ENCODE measurements at regions not wholly inside any gene's neighbourhood (a gene's known extent, or its start where the extent isn't known, plus 50 kb on each side); places are given as distances from the start of the nearest gene placed in this dataset.

- TF ChIP-seq, protein P1, sequence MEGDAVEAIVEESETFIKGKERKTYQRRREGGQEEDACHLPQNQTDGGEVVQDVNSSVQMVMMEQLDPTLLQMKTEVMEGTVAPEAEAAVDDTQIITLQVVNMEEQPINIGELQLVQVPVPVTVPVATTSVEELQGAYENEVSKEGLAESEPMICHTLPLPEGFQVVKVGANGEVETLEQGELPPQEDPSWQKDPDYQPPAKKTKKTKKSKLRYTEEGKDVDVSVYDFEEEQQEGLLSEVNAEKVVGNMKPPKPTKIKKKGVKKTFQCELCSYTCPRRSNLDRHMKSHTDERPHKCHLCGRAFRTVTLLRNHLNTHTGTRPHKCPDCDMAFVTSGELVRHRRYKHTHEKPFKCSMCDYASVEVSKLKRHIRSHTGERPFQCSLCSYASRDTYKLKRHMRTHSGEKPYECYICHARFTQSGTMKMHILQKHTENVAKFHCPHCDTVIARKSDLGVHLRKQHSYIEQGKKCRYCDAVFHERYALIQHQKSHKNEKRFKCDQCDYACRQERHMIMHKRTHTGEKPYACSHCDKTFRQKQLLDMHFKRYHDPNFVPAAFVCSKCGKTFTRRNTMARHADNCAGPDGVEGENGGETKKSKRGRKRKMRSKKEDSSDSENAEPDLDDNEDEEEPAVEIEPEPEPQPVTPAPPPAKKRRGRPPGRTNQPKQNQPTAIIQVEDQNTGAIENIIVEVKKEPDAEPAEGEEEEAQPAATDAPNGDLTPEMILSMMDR (IDR thresholded peaks at IDR 0.05): no peak
- no peak for TF ChIP-seq POLR2A (IDR thresholded peaks at IDR 0.05)
- TF ChIP-seq POLR2AphosphoS5 (IDR thresholded peaks at IDR 0.05): no peak
- no peak overlapping the region for H3K27ac ChIP-seq
- no peaks in the 10 kb centered on the region for H3K9me3 ChIP-seq
- H3K27me3 ChIP-seq: no peaks in the 10 kb centered on the region
- no peak for DNase-seq (ENCODE audit: low spot score in 2 of 2)
- H3K4me3 ChIP-seq: no peak overlapping the region
- H3K36me3 ChIP-seq: no peaks in the 10 kb centered on the region
- no peaks in the 10 kb centered on the region for H3K4me1 ChIP-seq
- intact Hi-C loops (cut with DNase I; ENCODE audit: low total_unique reads): no loop called here
Observed at GRCh38 chr9:79409182-79409823, 162.5 kb upstream of the TLE4 start.

GRCh38 chr9:79425840-79426239 lies 145.9 kb upstream of the TLE4 start:
- H3K27ac ChIP-seq: no peak overlapping the region
- no peaks in the 10 kb centered on the region for H3K36me3 ChIP-seq
- H3K27me3 ChIP-seq: no peaks in the 10 kb centered on the region
- peaks cover 0 to 17% of the 10 kb centered on the region in 2 donors for H3K9me3 ChIP-seq
- H3K4me3 ChIP-seq: no peak overlapping the region
- intact Hi-C loops (cut with DNase I; ENCODE audit: low total_unique reads): no loop called here
- no peaks in the 10 kb centered on the region for H3K4me1 ChIP-seq
- DNase-seq (ENCODE audit: low spot score in 2 of 2): no peak
- TF ChIP-seq POLR2AphosphoS5 (IDR thresholded peaks at IDR 0.05) (no peak), POLR2A (IDR thresholded peaks at IDR 0.05) (no peak)

- H3K36me3 ChIP-seq: no peaks in the 10 kb centered on the region
- H3K4me1 ChIP-seq: no peaks in the 10 kb centered on the region
- intact Hi-C loops (cut with DNase I; ENCODE audit: low total_unique reads): no loop called here
- peaks cover 0 to 17% of the 10 kb centered on the region in 2 donors for H3K9me3 ChIP-seq
- TF ChIP-seq, protein P1 (IDR thresholded peaks at IDR 0.05): no peak
- TF ChIP-seq POLR2A (IDR thresholded peaks at IDR 0.05) (no peak), POLR2AphosphoS5 (IDR thresholded peaks at IDR 0.05) (no peak)
- H3K27me3 ChIP-seq: no peaks in the 10 kb centered on the region
- H3K27ac ChIP-seq: no peak overlapping the region
- no peak for DNase-seq (ENCODE audit: low spot score in 2 of 2)
- H3K4me3 ChIP-seq: no peak overlapping the region
Observed at GRCh38 chr9:79428422-79428821, 143.3 kb upstream of the TLE4 start.

GRCh38 chr9:79430619-79431018 lies 141.1 kb upstream of the TLE4 start:
- intact Hi-C loops (cut with DNase I; ENCODE audit: low total_unique reads): no loop called here

GRCh38 chr9:79431019-79431679 lies 140.6 kb upstream of the TLE4 start:
- no peak overlapping the region for H3K4me3 ChIP-seq
- H3K27ac ChIP-seq: no peak overlapping the region
- intact Hi-C loops (cut with DNase I; ENCODE audit: low total_unique reads): no loop called here
- H3K36me3 ChIP-seq: no peaks in the 10 kb centered on the region
- no peak for DNase-seq (ENCODE audit: low spot score in 2 of 2)
- peaks cover 0 to 7% of the 10 kb centered on the region in 2 donors for H3K9me3 ChIP-seq
- TF ChIP-seq POLR2A (IDR thresholded peaks at IDR 0.05) (no peak), POLR2AphosphoS5 (IDR thresholded peaks at IDR 0.05) (no peak)
- TF ChIP-seq, protein P1 (IDR thresholded peaks at IDR 0.05): no peak
- no peaks in the 10 kb centered on the region for H3K4me1 ChIP-seq
- H3K27me3 ChIP-seq: no peaks in the 10 kb centered on the region

More at GRCh38 chr9:79430619-79431018, 141.1 kb upstream of the TLE4 start:
- Histone ChIP-seq H3K4me1 (no peaks in the 10 kb centered on the region), H3K27ac (no peak overlapping the region), H3K27me3 (no peaks in the 10 kb centered on the region), H3K9me3 (peaks cover 0 to 12% of the 10 kb centered on the region in 2 donors), H3K36me3 (no peaks in the 10 kb centered on the region), H3K4me3 (no peak overlapping the region)
- no peak for DNase-seq (ENCODE audit: low spot score in 2 of 2)
- TF ChIP-seq, protein P1 (IDR thresholded peaks at IDR 0.05): no peak
- TF ChIP-seq POLR2AphosphoS5 (IDR thresholded peaks at IDR 0.05) (no peak), POLR2A (IDR thresholded peaks at IDR 0.05) (no peak)

Data from breast epithelium (tissue), 4 donors.